Middle frontal gyrus (tissue), 1 donor: ENCODE measurements at regions not wholly inside any gene's neighbourhood (a gene's known extent, or its start where the extent isn't known, plus 50 kb on each side); places are given as distances from the start of the nearest gene placed in this dataset.

ENCODE experiments used
- DNase-seq: peaks from one replicate; pipeline ENCODE4 v3.0.0-alpha.2; 2015; ENCODE audit warnings: low spot score; ENCODE audit errors: extremely low spot score

DNA sequence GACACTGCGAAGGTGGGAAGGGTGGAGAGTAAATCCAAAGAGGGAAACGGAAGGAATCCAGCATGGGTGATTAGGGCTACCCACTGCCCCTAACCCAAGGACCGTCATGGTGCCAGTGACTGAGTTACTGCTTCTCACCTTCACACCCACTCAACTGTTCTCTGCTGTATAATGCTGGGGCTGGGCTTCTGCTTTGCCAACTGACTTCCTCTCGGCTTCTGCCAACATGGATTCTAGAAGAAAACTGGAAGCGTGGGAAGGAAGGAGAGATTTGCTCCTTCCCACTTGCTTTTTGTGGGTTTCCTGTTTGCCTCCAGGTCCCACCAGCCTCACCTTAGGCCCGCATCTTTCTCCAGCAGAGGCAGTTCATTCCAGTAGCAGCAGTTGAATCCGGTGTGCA, 153.5 kb upstream of the RAI14 start:
- no peak for DNase-seq

- peak; percentile 83 for DNase-seq
These were observed 152.5 kb upstream of the RAI14 start for GRCh38 chr5:34503379-34504253.

DNA sequence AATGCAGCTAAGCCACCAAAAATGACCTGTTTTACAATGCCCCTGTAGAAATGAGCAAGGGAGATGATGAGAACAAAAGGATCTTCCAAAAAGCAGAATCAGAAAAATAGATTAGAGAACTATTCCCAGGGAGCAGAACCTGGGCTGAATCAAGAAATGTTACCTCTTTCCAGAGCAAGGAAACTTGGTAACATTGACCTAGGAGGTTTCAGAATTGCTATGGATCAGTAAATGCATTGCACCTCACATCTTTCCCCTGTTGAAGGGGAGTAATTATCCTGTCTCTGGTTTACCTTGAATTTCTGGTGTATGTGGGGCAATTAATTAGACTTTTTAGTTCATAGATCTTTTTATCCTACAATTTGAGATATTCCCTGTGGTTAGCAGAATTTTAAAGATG, 151.2 kb upstream of the RAI14 start:
- no peak for DNase-seq

DNA sequence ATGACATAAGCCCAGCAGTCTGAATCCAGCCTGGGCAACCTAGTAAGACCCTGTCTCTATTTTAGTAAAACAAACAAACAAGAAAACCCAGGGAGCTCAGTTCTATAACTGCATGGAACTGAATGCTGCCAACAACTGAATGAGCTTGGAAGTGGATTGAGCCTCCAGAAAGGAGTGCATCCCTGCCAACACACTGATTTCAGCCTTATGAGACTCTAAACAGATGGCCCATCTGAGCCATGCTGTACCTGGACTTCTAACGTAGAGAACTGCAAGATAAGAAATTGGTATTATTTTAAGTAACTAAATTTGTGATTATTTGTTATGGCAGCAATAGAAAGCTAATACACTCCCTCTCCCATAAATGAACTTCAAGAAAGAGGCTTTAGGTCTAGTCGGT, 150.4 kb upstream of the RAI14 start:
- DNase-seq: no peak

DNA sequence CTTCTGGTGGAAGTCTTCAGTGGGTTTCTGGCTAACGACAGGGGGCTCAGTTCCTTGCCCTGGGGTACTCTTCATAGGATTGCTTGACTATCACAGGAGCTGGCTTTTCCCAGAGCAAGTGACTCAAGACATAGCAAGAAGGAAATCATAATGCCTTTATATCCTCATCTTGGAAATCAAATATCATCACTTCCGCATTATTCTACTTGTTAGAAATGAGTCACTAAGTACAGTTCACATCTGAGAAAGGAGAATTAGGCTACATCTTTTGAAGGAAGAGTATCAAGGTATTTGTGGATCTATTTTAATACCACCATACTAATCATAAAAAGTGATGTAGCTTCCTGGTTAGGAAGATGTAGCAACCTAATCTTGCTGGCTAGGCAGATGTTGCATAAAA, 148.2 kb upstream of the RAI14 start:
- DNase-seq: no peak

- no peak for DNase-seq
These were observed 146.7 kb upstream of the RAI14 start for GRCh38 chr5:34509392-34509791.

GRCh38 chr5:34510002-34510401, 146.1 kb upstream of the RAI14 start:
- DNase-seq: no peak

- no peak for DNase-seq
These were observed 145.1 kb upstream of the RAI14 start for GRCh38 chr5:34511063-34511462.

GRCh38 chr5:34511481-34511880, 144.6 kb upstream of the RAI14 start:
- no peak for DNase-seq

DNA sequence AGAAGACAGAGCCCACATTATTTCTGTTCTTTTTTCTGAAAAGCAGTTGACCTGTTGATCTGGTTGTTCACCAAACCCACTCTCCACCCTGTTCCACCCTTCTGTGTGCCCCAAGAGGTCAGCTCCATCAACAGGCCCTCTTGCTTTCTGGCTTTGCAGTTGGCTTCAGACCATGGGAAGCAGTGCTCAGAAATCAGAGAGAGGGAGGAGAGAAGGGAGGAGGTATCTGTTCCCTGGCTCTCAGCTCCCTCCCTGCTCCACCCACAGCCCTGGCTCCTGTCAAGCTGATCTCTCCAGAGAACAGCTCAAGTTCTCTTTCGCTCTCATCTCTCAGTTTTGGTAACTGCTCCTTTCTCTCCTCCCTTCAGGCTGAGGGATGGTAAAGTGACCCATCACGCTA, 144.2 kb upstream of the RAI14 start:
- no peak for DNase-seq

DNA sequence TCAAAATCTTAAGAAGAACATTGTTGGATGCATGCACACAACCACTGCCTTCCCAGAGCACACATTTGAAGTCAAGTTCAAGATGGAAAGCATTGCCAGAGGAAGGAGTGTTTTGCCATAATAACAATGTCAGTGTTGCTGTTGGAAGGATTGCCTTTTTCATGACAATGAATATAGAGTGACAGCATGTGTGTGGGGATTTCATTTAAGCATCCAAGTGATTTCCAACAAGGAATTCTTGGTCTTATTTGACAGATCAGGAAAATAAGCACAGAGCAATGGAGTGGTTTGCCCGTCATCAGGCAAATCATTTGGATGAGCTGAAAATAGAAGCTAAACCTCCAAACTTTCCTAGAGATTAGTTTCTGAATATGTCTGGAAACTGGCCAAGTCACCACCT, 140.0 kb upstream of the RAI14 start:
- DNase-seq: no peak

- DNase-seq: no peak
These were observed 139.4 kb upstream of the RAI14 start for GRCh38 chr5:34516686-34517085.

GRCh38 chr5:34517249-34517648, 138.9 kb upstream of the RAI14 start:
- no peak for DNase-seq

GRCh38 chr5:34519489-34520220, 136.5 kb upstream of the RAI14 start:
- DNase-seq: no peak

- no peak for DNase-seq
These were observed 134.4 kb upstream of the RAI14 start for GRCh38 chr5:34521628-34522290.

DNA sequence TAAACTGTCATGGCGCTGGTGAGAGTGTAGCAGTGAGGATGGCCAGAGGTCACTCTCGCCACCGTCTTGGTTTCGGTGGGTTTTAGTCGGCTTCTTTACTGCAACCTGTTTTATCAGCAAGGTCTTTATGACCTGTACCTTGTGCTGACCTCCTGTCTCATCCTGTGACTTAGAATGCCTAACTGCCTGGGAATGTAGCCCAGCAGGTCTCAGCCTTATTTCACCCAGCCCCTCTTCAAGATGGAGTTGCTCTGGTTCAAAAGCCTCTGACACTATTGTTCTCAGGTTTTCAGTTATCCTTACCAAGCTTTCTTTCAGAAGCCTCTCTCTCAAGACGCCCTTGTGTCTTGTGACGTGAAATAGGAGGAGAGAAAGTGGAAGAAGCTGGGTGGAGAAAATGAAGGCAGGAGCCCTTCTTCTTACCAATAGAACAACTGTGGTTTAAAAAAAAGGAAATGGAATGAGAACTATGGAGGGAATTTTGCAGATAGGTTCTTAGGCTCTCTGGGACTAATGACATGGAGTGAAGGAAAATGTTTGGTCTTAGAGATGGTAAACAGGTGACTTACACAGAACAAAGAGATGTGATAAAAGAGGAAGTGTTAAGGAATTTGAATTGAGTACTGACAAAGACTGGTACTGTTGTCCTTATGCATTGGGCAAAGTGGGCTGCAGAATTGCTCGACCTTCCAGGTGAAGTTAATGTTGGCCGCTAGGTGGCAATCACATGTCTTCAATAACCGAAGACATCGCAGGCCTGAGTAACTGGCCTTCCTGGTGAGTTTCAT, 133.3 kb upstream of the RAI14 start:
- DNase-seq: peak; percentile 65

- no peak for DNase-seq
These were observed 132.8 kb upstream of the RAI14 start for GRCh38 chr5:34523387-34523726.

- DNase-seq: no peak
These were observed 132.0 kb upstream of the RAI14 start for GRCh38 chr5:34524123-34524522.

DNA sequence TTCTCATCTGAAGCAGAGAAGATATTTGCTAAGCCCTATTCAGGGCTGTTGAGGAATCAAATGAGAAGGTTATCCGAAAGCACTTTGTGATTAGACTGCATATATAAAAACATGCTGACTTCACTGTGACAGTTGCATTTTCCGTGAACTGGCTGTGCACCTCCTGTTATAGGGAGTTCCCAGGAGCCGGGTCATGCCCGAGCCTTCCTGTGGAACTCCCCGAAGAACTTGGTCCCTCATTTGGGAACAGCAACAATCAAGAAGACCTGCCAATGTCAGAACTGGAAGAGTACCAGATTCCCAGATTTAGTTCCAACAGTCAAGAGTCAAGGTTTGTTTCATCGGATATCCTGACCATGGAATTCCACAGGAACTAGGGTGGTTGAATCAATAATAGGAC, 130.4 kb upstream of the RAI14 start:
- no peak for DNase-seq

DNA sequence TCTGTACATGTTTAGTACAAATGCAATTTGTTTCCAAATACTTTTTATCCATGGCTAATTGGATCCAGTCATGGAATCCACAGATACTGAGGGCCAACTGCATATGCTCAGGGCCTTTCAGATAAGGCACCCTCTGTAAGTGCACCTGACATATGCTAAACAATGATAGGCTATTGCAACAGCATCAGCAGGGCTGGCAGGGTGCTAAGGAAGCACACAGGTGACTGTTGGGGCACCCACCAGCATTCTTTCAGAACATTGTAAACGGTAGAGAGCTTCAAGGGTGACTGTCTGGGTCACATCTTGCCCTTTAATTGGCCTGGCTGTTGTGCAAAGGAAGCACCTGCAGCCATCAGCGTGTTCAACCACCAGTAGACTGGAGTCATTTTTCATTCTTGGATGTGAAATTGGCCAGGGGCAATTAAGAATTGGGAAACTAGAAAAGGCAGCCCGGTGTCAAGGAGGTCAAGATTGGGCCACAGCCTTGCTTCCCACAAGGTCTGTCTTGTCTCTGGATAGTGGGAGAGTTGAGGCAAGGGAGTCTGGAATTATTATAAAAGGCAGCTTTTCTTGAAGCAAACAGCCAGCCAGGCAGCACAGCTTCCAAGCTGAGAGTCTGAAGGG, 129.3 kb upstream of the RAI14 start:
- DNase-seq: no peak
